Fibroblast of lung (primary cell): ENCODE measurements at regions not wholly inside any gene's neighbourhood (a gene's known extent, or its start where the extent isn't known, plus 50 kb on each side); places are given as distances from the start of the nearest gene placed in this dataset.

Experiments used
- DNase-seq, 2 donors: peaks; one replicate each; pipeline versions ENCODE4 v3.0.0 to v3.0.0-alpha.2; 2010; ENCODE audit warnings: low read depth in 2 of 2
- H2AFZ ChIP-seq: 2 replicates; pipeline ENCODE4 v1.5.1; 2012; ENCODE audit warnings: low read length, control low read depth, inconsistent platforms
- H3K27ac ChIP-seq: 2 replicates; pipeline ENCODE4 v1.5.1; 2011; ENCODE audit warnings: low read length, control low read depth; ENCODE audit not compliant: insufficient read depth
- H3K27me3 ChIP-seq: 2 replicates; pipeline ENCODE4 v1.5.1; 2011; ENCODE audit warnings: mild to moderate bottlenecking, low read length; ENCODE audit not compliant: control insufficient read depth, insufficient read depth
- H3K36me3 ChIP-seq: 2 replicates; pipeline ENCODE4 v1.5.1; 2011; ENCODE audit warnings: low read length; ENCODE audit not compliant: control insufficient read depth, insufficient read depth
- H3K4me1 ChIP-seq: 2 replicates; pipeline ENCODE4 v1.5.1; 2011; ENCODE audit warnings: low read length; ENCODE audit not compliant: control insufficient read depth, insufficient read depth; ENCODE audit errors: extremely low read depth
- H3K4me2 ChIP-seq: 2 replicates; pipeline ENCODE4 v1.5.1; 2011; ENCODE audit warnings: low read length, control low read depth; ENCODE audit not compliant: insufficient read depth; ENCODE audit errors: extremely low read depth
- H3K4me3 ChIP-seq, 4 experiments: fragments of 200-600 bp in 1 of 4; sonication (generic) in 1 of 4; replicated peaks in 1 of 4; 2 replicates each; pipeline ENCODE4 v1.5.1; 2011 to 2016; ENCODE audit warnings: low read length in 4 of 4, low read depth in 3 of 4, mild to moderate bottlenecking in 3 of 4, control low read depth in 2 of 4, inconsistent platforms in 1 of 4, mixed read lengths in 1 of 4; ENCODE audit not compliant: insufficient read depth in 1 of 4; ENCODE audit errors: control extremely low read depth in 1 of 4
- H3K79me2 ChIP-seq: 2 replicates; pipeline ENCODE4 v1.5.1; 2012; ENCODE audit warnings: mild to moderate bottlenecking, low read length, inconsistent platforms; ENCODE audit not compliant: control insufficient read depth, insufficient read depth
- H3K9ac ChIP-seq: 2 replicates; pipeline ENCODE4 v1.5.1; 2011; ENCODE audit warnings: mild to moderate bottlenecking, low read length, control low read depth; ENCODE audit not compliant: insufficient read depth
- H3K9me3 ChIP-seq: 2 replicates; pipeline ENCODE4 v1.5.1; 2012; ENCODE audit warnings: low read depth, low read length; ENCODE audit not compliant: control insufficient read depth, insufficient read depth
- H4K20me1 ChIP-seq: 2 replicates; pipeline ENCODE4 v1.5.1; 2011; ENCODE audit warnings: low read length; ENCODE audit not compliant: control insufficient read depth, insufficient read depth; ENCODE audit errors: extremely low read depth
- CTCF ChIP-seq, 2 donors: IDR thresholded peaks in 1 of 2; conservative IDR thresholded peaks in 1 of 2; 1 replicate in 1 of 2; 2 replicates in 1 of 2; pipeline ENCODE4 v1.5.1; 2011 to 2012; ENCODE audit warnings: low read length in 2 of 2, control low read depth in 1 of 2, inconsistent platforms in 1 of 2, low read depth in 1 of 2, mild to moderate bottlenecking in 1 of 2
- EZH2 ChIP-seq: IDR thresholded peaks from 2 replicates; pipeline ENCODE4 v1.5.1; 2012; ENCODE audit warnings: low read length, control low read depth, mild to moderate bottlenecking; ENCODE audit errors: missing control alignments

DNA sequence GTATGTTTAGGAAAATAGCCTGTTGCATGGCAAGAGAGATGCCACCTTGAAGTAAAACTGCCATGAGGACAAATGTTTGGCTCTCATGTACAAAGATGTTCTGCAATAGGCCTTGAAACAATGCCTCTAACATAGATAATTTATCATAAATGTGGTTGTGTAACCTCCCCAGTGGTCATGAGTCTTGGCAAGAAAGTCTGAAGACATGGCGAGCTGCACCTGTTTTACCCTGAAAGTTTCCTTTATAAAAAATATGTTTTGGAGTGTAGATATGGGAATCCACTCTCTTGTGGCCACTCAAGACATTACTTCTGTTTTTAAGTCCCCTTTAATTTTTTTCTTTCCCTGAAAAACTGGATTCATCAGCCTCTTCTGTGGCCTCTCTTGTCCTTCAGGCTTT is 2217.1 kb downstream of the NCAM2 start:
- H2AFZ ChIP-seq = no peak overlapping the region
- no peak overlapping the region for H3K27ac ChIP-seq
- no peaks in the 10 kb centered on the region for H3K36me3 ChIP-seq
- no peaks in the 10 kb centered on the region for H3K9me3 ChIP-seq
- TF ChIP-seq CTCF (conservative IDR thresholded peaks at IDR 0.05 in 1 of 2, IDR thresholded peaks at IDR 0.05 in 1 of 2; ENCODE audit: low read depth in 1 of 2, low read length in 2 of 2) (no peak), EZH2 (no peak)
- no peak overlapping the region for H3K9ac ChIP-seq
- no peaks in the 10 kb centered on the region for H3K27me3 ChIP-seq
- H3K4me3 ChIP-seq = no peak overlapping the region
- H4K20me1 ChIP-seq = no peaks in the 10 kb centered on the region
- no peak for DNase-seq
- H3K4me1 ChIP-seq = no peaks in the 10 kb centered on the region
- H3K79me2 ChIP-seq = no peaks in the 10 kb centered on the region
- H3K4me2 ChIP-seq = no peak overlapping the region
